ENCODE measurements at regions not wholly inside any gene's neighbourhood (a gene's known extent, or its start where the extent isn't known, plus 50 kb on each side); places are given as distances from the start of the nearest gene placed in this dataset.

DNA sequence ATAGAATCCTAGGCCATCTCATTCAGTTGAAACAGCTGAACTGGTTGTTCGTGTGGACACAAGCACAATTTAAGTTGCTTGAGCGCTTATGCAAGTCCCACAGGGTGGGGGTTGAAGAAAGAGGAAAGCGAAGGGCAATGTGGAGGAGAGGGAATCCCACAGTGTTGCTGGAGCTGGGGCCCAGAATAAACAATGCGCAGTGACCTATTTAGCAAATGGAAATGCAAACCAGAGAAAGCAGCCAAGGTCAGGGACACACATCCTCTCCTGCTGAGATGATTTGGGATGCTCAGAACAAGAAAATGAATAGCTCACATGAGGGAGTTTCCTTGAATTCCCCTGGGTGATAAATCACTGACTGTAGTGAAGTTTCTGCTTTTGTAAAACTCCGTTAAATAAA is 838.3 kb downstream of the TLE4 start:
- H3K36me3 Mint-ChIP-seq (ENCODE audit: low read depth): no peaks in the 10 kb centered on the region
- no peaks in the 10 kb centered on the region for H3K27me3 Mint-ChIP-seq
- no peak overlapping the region for H3K4me3 Mint-ChIP-seq
- no peak overlapping the region for H3K27ac Mint-ChIP-seq
- no peak for DNase-seq
- H3K4me1 Mint-ChIP-seq (ENCODE audit: low read depth): no peaks in the 10 kb centered on the region
- H3K9me3 Mint-ChIP-seq: peaks cover 10% of the 10 kb centered on the region

DNA sequence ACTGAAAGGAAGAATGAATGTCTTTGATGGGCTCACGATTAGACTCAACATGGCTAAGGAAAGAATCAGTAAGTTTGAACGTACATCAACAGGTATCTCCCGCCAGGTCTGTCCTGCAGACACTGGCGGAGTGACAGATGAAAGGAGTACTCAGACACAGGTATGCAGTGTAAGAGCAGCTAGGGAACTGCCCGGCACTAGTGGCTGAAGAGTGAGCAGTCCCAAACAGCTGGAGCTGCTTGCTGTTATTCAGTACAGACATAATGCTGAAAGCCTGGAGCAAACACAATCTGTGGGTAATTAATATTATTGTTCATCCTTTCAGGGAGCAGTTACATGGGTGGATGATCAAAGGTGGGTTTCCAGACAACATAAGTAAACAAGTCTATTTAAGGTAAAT is 835.5 kb downstream of the TLE4 start:
- H3K4me1 Mint-ChIP-seq (ENCODE audit: low read depth): no peaks in the 10 kb centered on the region
- no peak for DNase-seq

DNA sequence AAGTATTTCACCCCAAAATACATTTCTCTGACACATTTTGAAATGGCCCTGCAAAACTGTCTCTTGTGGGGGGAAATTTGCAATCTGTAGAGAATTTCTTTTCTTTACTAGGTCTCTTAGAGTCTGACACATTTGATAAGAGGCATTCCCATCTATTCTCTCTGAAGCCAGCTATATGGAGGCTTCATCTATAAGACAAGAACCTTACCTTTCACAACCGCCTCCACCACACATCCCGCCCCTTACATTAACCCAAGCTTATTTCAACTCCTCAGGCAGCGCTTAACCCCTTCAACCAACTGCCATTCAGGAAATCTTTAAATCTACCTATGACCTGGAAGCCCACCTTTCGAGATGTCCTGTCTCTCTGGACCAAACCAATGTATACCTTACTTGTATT is 829.5 kb downstream of the TLE4 start:
- H3K4me3 Mint-ChIP-seq: no peak overlapping the region
- no peak for DNase-seq
- H3K27me3 Mint-ChIP-seq: no peaks in the 10 kb centered on the region
- H3K36me3 Mint-ChIP-seq (ENCODE audit: low read depth): no peaks in the 10 kb centered on the region
- no peak overlapping the region for H3K27ac Mint-ChIP-seq
- peaks cover 8% of the 10 kb centered on the region for H3K9me3 Mint-ChIP-seq
- no peaks in the 10 kb centered on the region for H3K4me1 Mint-ChIP-seq (ENCODE audit: low read depth)

More for the DNA sequence above, 835.5 kb downstream of the TLE4 start:
- Mint-ChIP-seq H3K4me3 (no peak overlapping the region), H3K27ac (no peak overlapping the region), H3K27me3 (no peaks in the 10 kb centered on the region), H3K9me3 (peaks cover 12% of the 10 kb centered on the region), H3K36me3 (ENCODE audit: low read depth) (no peaks in the 10 kb centered on the region)

DNA sequence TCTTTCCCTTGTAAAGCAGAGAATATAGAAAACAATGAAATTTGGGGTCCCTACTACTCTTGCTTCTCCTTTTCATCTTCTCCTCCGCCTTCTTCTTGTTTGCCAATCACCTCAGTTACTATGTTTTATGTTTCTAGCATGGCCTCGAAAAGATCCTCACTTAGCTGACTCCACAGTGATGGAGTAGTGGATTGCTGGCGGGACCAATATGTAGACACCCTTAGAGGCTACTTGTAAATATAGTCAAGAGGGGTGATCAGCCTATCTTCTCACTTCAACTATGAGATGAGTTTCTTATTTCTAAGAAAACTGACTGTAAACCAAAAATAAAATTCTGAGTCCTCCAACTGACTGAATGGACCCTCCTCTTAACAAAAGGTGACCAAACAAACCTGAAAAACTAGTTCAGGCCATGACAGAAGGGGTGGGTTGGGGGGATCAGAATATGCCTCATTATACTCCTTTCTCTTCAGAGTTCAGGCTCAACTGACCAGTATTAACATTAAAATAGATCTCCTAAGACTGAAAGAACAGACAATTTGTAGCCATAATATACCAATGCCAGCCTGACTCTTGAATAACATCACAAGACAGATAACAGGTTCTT is 829.0 kb downstream of the TLE4 start:
- no peak overlapping the region for H3K27ac Mint-ChIP-seq
- H3K4me3 Mint-ChIP-seq: no peak overlapping the region
- peaks cover 8% of the 10 kb centered on the region for H3K9me3 Mint-ChIP-seq
- no peaks in the 10 kb centered on the region for H3K4me1 Mint-ChIP-seq (ENCODE audit: low read depth)
- no peak for DNase-seq
- no peaks in the 10 kb centered on the region for H3K27me3 Mint-ChIP-seq
- no peaks in the 10 kb centered on the region for H3K36me3 Mint-ChIP-seq (ENCODE audit: low read depth)

DNA sequence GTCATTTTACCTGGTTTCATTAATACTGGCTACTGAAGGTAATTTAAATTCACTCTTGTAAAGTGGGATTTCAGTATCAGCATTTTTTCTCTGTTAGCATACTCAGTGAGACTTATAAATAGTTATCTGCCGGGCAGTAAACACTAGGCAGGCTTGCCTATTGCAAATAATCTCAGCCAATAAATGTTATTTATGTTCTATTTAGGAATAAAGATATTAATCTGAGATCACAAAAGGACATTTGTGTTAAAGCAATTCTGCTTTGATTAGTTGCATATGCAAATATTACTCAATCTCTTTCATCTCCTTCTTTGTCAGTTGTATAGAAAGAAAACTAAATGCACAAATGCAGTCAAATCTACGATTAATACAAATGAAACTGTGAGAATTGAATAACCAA is 827.8 kb downstream of the TLE4 start:
- DNase-seq: no peak
- no peaks in the 10 kb centered on the region for H3K4me1 Mint-ChIP-seq (ENCODE audit: low read depth)
- no peak overlapping the region for H3K4me3 Mint-ChIP-seq
- peaks cover 5% of the 10 kb centered on the region for H3K9me3 Mint-ChIP-seq
- H3K27ac Mint-ChIP-seq: no peak overlapping the region
- no peaks in the 10 kb centered on the region for H3K27me3 Mint-ChIP-seq
- H3K36me3 Mint-ChIP-seq (ENCODE audit: low read depth): no peaks in the 10 kb centered on the region

DNA sequence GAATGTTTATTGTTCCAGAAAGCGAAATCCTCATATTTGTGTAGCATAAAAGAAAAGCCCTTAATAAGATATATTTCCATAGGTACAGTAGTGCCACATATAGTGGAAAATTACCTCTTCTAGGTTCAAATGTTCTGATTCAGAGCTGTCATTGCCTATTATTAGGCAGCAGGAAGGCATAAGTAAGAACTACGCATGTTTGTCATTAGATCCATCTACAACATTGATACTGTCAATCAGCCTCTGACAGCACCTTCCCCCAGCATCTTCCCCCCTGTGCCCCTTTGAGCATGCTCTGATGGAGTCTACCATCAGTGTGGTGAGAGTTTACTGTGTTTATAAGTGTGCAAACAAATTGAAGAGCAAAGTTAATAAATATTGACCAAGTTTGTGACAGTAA is 816.1 kb downstream of the TLE4 start:
- no peaks in the 10 kb centered on the region for H3K4me1 Mint-ChIP-seq (ENCODE audit: low read depth)
- no peak overlapping the region for H3K4me3 Mint-ChIP-seq
- H3K36me3 Mint-ChIP-seq (ENCODE audit: low read depth): no peaks in the 10 kb centered on the region
- no peaks in the 10 kb centered on the region for H3K27me3 Mint-ChIP-seq
- DNase-seq: no peak
- peaks cover 16% of the 10 kb centered on the region for H3K9me3 Mint-ChIP-seq
- H3K27ac Mint-ChIP-seq: no peak overlapping the region

DNA sequence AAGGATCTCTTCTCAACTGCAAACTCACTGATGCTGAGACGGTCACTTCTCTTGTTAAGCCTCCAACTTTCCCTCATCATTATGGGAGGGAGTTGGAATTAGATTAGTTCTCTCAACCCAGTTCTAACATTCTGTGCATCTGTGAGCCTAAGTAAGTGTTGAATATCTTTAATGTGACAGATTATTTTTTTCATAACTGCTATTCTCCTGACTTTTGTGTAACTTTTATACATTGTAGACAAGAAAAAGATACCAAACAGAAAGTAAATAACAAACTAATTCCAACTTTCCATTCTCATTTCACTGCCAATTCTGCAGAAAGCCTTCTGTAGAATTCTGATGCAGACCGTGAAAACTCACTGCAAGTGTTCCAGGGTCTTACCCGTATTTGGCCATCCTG is 813.5 kb downstream of the TLE4 start:
- Mint-ChIP-seq H3K9me3 (peaks cover 8% of the 10 kb centered on the region), H3K36me3 (ENCODE audit: low read depth) (no peaks in the 10 kb centered on the region), H3K4me3 (no peak overlapping the region), H3K27me3 (no peaks in the 10 kb centered on the region), H3K4me1 (ENCODE audit: low read depth) (no peaks in the 10 kb centered on the region), H3K27ac (no peak overlapping the region)
- no peak for DNase-seq

DNA sequence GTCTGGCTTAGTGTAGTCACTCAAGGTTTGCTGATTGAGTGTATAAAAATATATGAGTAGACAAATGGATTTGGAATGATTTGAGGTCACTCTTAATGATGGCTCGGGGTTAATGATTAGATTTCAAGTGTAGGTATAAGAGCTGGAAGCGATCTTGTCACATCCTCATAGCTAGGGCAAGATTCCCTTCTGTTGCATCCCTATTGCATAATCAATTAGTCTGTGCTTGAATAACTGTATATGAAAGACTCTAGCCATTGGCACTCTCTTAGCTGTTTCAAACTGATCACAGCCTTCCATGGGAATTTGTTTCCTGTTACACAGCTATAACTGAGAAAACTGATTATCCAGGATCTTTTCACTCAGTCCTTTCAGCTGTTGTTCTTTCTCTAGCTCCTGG is 811.6 kb downstream of the TLE4 start:
- H3K9me3 Mint-ChIP-seq: peaks cover 10% of the 10 kb centered on the region
- DNase-seq: no peak
- H3K27ac Mint-ChIP-seq: no peak overlapping the region
- H3K4me1 Mint-ChIP-seq (ENCODE audit: low read depth): no peaks in the 10 kb centered on the region
- no peaks in the 10 kb centered on the region for H3K36me3 Mint-ChIP-seq (ENCODE audit: low read depth)
- no peaks in the 10 kb centered on the region for H3K27me3 Mint-ChIP-seq
- no peak overlapping the region for H3K4me3 Mint-ChIP-seq

DNA sequence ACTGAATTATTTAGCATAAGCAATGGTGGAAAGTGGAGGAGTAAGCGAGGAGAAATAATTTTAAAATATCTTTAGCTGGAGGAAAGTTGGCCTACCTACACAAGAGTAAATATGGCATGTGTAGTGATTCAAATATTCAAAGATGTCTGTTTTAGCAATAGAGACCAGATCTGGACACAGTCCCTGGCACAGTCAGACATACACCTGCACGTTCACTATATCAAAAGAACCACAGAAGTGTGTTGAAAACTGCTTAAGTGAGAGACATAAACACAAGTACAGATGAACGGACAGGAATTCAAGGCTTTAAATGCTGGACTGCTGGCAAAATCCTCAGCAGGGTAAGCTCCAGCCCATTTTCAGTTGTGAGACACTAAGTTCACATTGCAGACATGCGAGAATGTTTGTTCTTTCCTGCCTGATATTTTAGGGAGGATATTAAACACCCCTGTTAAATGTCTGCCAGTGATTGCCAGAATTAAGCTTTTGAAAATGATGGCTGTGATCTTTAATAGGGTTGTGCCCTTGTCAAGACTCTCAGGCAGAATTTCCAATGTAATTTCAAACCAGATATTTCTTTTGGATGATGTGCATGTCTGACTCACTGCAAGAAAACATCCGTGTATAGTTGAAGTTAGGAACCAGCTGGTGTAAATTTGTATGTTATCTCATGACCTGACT is 810.6 kb downstream of the TLE4 start:
- Mint-ChIP-seq H3K36me3 (ENCODE audit: low read depth) (no peaks in the 10 kb centered on the region), H3K4me3 (no peak overlapping the region), H3K9me3 (peaks cover 7% of the 10 kb centered on the region), H3K4me1 (ENCODE audit: low read depth) (no peaks in the 10 kb centered on the region), H3K27ac (no peak overlapping the region), H3K27me3 (no peaks in the 10 kb centered on the region)
- no peak for DNase-seq

DNA sequence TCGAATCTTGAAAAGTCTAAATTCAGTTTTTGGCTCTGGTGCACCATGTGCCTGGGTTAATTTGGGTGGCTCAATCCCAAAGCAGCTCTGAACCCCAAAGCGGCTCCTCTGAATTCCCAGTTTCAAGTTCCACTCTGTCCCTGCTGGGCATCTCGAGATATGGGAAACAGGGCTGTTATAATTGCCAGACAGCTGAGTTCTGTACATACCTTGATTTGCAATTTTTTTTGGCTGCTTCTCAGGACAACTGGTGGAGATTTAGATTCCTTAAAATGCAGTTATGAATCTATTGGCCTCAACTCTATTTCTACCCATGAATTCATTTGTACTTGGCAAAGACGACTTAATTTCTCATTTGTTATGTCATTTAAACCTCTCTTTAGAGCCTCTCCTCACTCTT is 808.5 kb downstream of the TLE4 start:
- Mint-ChIP-seq H3K9me3 (peaks cover 2% of the 10 kb centered on the region), H3K27ac (no peak overlapping the region), H3K36me3 (ENCODE audit: low read depth) (no peaks in the 10 kb centered on the region), H3K4me3 (no peak overlapping the region), H3K4me1 (ENCODE audit: low read depth) (no peaks in the 10 kb centered on the region), H3K27me3 (no peaks in the 10 kb centered on the region)
- no peak for DNase-seq

DNA sequence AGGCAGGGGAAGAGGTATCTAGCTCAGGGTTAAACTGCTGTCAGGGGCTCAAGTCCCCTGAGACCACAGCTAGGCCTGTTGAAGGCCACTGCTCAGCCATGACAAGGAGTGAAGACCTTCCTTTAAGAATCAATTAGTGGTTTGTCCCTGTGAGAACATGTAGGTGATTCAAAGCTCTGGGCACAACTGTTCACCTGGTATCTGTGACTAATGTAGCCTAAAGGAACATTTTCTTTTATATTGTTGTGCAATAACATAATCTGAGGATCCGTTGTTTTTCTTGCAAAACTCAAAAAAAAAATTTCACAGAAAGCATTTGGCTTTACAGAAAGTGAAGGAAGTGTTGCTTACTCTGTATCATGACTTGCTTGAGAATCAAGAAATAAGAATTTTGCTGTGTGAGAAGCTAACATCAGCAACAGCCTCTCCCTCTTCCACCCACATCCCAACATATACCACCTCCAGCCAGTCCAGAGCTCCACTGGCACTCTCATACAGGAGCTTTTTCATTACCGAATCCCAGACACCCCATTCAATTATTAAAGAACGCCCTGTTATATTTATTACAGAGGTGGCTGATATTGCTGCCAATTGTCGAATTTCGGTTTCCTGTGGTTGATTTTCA is 807.0 kb downstream of the TLE4 start:
- no peak for DNase-seq
- H3K36me3 Mint-ChIP-seq (ENCODE audit: low read depth): no peaks in the 10 kb centered on the region
- no peak overlapping the region for H3K4me3 Mint-ChIP-seq
- peaks cover 2% of the 10 kb centered on the region for H3K9me3 Mint-ChIP-seq
- no peaks in the 10 kb centered on the region for H3K27me3 Mint-ChIP-seq
- H3K4me1 Mint-ChIP-seq (ENCODE audit: low read depth): no peaks in the 10 kb centered on the region
- H3K27ac Mint-ChIP-seq: no peak overlapping the region

DNA sequence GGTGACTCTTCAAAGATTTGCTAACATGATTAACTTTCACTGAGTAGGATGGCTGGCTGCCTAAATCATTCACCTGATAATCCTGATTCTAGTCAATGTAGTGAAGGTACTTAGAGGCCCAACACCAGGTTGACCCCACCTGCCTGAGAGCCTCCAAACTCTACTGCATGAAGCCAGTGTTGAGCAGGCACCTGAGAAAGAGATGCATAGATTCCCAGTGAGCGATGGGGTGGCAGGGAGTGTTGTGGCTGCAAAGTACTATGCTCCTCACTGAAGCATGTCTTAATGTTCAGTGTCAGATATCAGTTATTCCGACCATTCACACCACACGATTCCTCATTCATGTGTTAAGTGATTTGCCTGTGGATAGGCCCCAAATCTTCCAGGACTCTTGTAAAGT is 804.4 kb downstream of the TLE4 start:
- Mint-ChIP-seq H3K27ac (no peak overlapping the region), H3K27me3 (no peaks in the 10 kb centered on the region), H3K9me3 (peaks cover 2% of the 10 kb centered on the region), H3K4me3 (no peak overlapping the region), H3K4me1 (ENCODE audit: low read depth) (no peaks in the 10 kb centered on the region), H3K36me3 (ENCODE audit: low read depth) (no peaks in the 10 kb centered on the region)
- no peak for DNase-seq

DNA sequence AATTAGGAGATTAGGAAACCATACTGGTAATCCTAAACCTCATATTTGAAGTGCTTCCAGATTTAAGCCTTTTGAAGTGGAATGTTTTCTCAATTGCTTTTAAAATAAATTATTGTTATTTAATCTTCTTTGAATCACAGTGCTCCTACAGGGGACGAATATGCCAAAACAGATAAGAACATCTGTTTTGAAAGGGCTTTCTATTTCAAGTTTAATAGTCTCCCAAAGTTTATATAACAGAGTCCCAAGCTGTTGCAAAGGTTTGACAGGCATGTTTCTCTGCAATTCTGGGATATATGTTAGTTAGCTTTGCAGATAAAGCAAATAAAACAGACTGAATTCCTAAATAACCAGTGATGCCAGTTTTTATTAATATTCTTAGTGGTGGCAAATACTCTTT is 803.7 kb downstream of the TLE4 start:
- Mint-ChIP-seq H3K9me3 (peaks cover 2% of the 10 kb centered on the region), H3K4me1 (ENCODE audit: low read depth) (no peaks in the 10 kb centered on the region), H3K27ac (no peak overlapping the region), H3K27me3 (no peaks in the 10 kb centered on the region), H3K4me3 (no peak overlapping the region), H3K36me3 (ENCODE audit: low read depth) (no peaks in the 10 kb centered on the region)
- DNase-seq: no peak

DNA sequence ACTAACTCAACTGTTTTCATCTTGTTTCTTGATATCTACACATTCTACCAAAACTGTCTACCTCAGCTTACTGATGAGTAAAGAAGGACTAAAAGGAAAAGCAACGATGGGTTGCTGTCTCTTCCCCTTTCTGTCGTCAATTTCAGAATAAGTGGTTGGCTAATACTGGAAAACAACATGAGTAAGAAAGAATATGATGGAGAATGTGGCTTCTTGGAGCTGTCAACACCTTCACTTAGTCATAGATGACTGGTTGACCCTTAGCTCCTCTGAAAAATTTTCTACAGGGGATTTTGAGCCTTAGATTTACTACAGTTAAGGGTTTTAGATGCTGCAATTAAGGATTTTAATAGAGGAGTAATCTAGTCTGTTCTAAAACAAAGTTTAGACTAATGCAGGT is 797.9 kb downstream of the TLE4 start:
- H3K9me3 Mint-ChIP-seq: peaks cover 7% of the 10 kb centered on the region
- H3K4me1 Mint-ChIP-seq (ENCODE audit: low read depth): no peaks in the 10 kb centered on the region
- H3K4me3 Mint-ChIP-seq: no peak overlapping the region
- H3K27me3 Mint-ChIP-seq: no peaks in the 10 kb centered on the region
- no peak for DNase-seq
- no peaks in the 10 kb centered on the region for H3K36me3 Mint-ChIP-seq (ENCODE audit: low read depth)
- H3K27ac Mint-ChIP-seq: no peak overlapping the region

DNA sequence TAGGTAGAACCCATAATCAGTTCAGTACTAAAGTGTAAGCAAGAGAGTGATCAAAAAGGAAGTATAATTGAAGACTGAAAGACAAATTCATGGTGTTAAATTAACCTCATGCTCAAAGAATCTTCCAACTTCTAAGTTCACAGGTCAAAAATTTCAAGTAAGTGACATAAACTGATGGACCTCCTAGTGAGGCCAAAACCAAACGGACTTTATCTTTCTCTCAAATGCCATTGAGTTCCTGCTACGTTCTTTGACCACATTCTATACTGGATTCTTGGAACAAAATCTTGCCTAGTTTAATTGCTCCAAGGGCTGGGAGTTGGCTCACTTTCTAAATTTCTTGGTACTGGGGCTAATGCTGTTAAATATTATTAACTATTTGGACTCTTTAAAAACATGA is 794.9 kb downstream of the TLE4 start:
- H3K4me3 Mint-ChIP-seq: no peak overlapping the region
- no peaks in the 10 kb centered on the region for H3K4me1 Mint-ChIP-seq (ENCODE audit: low read depth)
- no peak overlapping the region for H3K27ac Mint-ChIP-seq
- H3K36me3 Mint-ChIP-seq (ENCODE audit: low read depth): no peaks in the 10 kb centered on the region
- peaks cover 10% of the 10 kb centered on the region for H3K9me3 Mint-ChIP-seq
- H3K27me3 Mint-ChIP-seq: no peaks in the 10 kb centered on the region
- no peak for DNase-seq
